ENCODE measurements at regions not wholly inside any gene's neighbourhood (a gene's known extent, or its start where the extent isn't known, plus 50 kb on each side); places are given as distances from the start of the nearest gene placed in this dataset.

DNA sequence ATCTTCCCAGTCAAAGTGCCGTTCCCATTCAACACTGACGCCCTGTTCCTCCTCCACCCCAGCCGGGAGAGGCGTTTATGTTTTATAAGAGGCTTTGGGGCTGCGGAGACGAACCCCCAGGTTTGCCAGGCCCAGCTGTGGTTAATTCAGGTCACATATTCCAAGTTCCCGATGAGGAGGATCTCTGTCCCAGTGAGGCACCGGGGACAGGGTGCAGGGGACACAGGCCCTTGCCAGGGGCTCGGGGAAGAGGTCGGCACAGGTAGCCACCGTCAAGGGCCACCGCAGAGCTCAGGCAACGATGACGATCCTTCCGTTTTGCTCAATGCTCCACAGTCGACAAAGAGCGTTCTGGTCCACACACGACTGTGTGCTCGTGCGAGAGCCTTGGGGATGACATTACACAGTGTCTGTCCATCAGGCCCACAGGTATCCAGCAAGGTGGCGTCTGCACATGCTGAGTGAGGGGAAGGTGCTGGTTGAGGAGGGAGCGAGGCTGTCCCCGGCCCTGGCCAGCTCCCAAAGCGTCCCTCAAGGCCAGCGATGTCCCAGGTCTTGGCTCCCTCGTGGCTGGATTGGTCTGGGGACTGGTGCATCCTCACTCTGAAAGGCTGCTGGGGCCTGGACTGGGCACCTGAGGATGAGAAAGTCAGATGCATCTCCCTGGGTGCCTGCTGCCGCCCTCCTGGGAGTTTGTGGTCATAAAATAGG is 189.2 kb upstream of the C14orf180 start:
- ChIA-PET CTCF (no interaction called here), POLR2A (no interaction called here)
- Mint-ChIP-seq H3K27ac (peak overlapping the region; percentile 45; the same call in 1 of the 2 replicates), H3K36me3 (no peaks in the 10 kb centered on the region), H3K27me3 (ENCODE audit: low read depth) (no peaks in the 10 kb centered on the region), H3K4me1 (peaks cover 3% of the 10 kb centered on the region), H3K9me3 (no peaks in the 10 kb centered on the region), H3K4me3 (no peak overlapping the region)
- TF ChIP-seq, protein P1, sequence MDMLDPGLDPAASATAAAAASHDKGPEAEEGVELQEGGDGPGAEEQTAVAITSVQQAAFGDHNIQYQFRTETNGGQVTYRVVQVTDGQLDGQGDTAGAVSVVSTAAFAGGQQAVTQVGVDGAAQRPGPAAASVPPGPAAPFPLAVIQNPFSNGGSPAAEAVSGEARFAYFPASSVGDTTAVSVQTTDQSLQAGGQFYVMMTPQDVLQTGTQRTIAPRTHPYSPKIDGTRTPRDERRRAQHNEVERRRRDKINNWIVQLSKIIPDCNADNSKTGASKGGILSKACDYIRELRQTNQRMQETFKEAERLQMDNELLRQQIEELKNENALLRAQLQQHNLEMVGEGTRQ (CRISPR knock-in tag; IDR thresholded peaks at IDR 0.05) = no peak
- TF ChIP-seq, protein P2, sequence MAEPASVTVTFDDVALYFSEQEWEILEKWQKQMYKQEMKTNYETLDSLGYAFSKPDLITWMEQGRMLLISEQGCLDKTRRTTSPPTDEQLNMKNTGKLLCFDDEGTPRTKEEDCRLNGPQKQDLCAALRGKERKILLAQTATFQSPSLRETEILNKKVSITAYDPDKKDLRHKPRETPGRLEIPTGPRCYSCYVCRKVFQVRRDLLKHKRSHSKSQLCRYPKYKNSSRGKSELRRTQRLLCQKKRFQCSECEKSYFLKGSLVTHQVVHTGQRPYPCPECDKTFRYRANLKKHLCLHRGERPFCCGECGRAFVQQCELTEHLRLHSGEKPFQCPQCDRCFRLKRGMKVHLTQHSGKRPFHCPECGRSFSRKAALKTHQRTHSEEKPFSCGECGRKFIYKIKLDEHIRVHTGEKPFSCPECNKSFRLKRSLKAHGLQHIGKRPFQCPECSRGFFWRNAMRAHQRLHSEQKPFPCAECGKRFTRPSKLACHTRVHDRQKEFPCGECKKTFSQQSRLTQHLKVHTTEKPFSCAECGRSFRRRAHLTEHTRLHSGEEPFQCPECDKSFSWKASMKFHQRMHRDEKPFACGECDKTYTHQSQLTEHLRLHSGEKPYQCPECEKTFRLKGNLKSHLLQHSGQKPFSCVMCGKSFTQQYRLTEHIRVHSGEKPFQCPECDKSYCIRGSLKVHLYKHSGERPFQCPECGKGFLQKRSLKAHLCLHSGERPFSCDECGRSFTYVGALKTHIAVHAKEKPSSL (CRISPR knock-in tag; conservative IDR thresholded peaks at IDR 0.05) = no peak
- TF ChIP-seq ZNF263 (CRISPR knock-in tag; IDR thresholded peaks at IDR 0.05; ENCODE audit: low read depth) = no peak
- TF ChIP-seq NR3C1 (CRISPR knock-in tag; conservative IDR thresholded peaks at IDR 0.05; ENCODE audit: low read depth) = no peak
- TF ChIP-seq ZNF423 (CRISPR knock-in tag; IDR thresholded peaks at IDR 0.05) = no peak
- no peak for TF ChIP-seq JUN (CRISPR knock-in tag; IDR thresholded peaks at IDR 0.05)
- no peak for ATAC-seq
- DNase-seq (ENCODE audit: low spot score) = no peak

DNA sequence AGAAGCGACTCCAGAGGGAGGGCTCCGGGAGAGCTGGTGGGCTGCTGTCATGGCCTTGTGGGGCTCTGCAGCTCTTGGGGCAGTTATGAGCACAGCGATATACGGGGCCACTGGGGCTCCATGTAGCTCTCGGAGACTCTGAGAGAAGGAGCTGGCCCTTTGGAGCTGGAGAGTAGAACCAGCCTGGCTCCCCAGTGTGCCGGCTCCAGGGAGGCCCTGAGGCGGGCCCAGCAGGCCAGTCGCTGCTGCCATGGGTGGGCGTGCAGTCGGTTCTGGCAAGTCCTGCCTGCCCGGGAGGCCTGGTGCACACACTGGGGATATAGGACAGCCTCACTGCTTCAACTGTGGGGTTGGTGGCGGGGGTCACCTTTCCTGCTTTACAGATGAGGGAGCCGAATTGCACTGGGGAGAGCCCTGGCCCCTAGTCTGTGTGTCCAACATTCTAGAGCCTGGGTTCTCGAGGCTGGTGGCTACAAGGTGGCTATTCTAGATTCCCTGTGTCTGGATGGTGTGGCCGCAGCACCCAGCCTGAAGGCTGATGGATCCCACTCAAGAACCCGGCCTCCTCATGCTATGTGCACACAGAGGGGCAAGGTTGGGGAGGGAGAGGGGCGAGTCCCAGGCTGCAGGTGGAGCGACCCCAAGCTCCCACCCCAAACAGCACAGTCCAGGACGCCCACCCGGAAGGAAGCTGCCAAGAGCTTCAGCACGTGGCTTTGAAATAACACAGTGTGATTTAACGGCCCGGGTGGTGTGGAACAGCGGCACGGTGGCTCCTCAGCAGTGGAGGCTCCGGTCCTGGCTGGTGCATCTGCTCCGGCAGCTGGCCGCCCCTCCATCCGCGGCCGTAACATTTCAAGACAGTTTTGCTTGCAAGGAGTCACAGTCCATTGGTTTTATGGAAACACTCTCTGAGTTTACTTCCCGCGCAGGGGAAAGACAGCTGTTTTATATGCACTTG is 188.3 kb upstream of the C14orf180 start:
- no peaks in the 10 kb centered on the region for H3K36me3 Mint-ChIP-seq
- no peaks in the 10 kb centered on the region for H3K27me3 Mint-ChIP-seq (ENCODE audit: low read depth)
- DNase-seq (ENCODE audit: low spot score) (no peak), ATAC-seq (no peak)
- ChIA-PET CTCF (interaction anchor here (0.9 to 1.9 kb wide), 4 partner anchors 15 to 297 kb away, joined by 3 to 6 read pairs (median 3); no protein-coding TSS in a partner anchor), POLR2A (no interaction called here)
- TF ChIP-seq ZNF423 (CRISPR knock-in tag; IDR thresholded peaks at IDR 0.05) (no peak), RORB (CRISPR knock-in tag; IDR thresholded peaks at IDR 0.05) (no peak), ELF4 (CRISPR knock-in tag; IDR thresholded peaks at IDR 0.05; ENCODE audit: low read depth) (no peak), JUN (CRISPR knock-in tag; IDR thresholded peaks at IDR 0.05) (no peak), IRF2 (CRISPR knock-in tag; IDR thresholded peaks at IDR 0.05; ENCODE audit: borderline replicate concordance, low read depth) (no peak), PRRX2 (CRISPR knock-in tag; IDR thresholded peaks at IDR 0.05) (no peak), TP53 (CRISPR knock-in tag; IDR thresholded peaks at IDR 0.05) (no peak), MXD4 (CRISPR knock-in tag; IDR thresholded peaks at IDR 0.05; ENCODE audit: borderline replicate concordance) (no peak)
- TF ChIP-seq, protein P3, sequence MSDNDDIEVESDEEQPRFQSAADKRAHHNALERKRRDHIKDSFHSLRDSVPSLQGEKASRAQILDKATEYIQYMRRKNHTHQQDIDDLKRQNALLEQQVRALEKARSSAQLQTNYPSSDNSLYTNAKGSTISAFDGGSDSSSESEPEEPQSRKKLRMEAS (CRISPR knock-in tag; IDR thresholded peaks at IDR 0.05) = no peak
- TF ChIP-seq, protein P2 (CRISPR knock-in tag; conservative IDR thresholded peaks at IDR 0.05) = no peak
- TF ChIP-seq, protein P1 (CRISPR knock-in tag; IDR thresholded peaks at IDR 0.05) = no peak
- H3K9me3 Mint-ChIP-seq = no peaks in the 10 kb centered on the region
- no peak overlapping the region for H3K27ac Mint-ChIP-seq
- H3K4me1 Mint-ChIP-seq = peaks cover 5% of the 10 kb centered on the region; the same call in 1 of the 2 replicates
- H3K4me3 Mint-ChIP-seq = no peak overlapping the region

Measured in WTC11 (cell line).